ENCODE measurements at regions not wholly inside any gene's neighbourhood (a gene's known extent, or its start where the extent isn't known, plus 50 kb on each side); places are given as distances from the start of the nearest gene placed in this dataset.
"Not testable (repeated sequence)": the region's sequence is repeated elsewhere in the genome, so short reads cannot be mapped to it uniquely, and the experiment has no call there.

- no peaks in the 10 kb centered on the region for H3K9me3 Mint-ChIP-seq
- no peaks in the 10 kb centered on the region for H3K27me3 Mint-ChIP-seq (ENCODE audit: low read depth)
- no peak overlapping the region for H3K4me3 Mint-ChIP-seq
- H3K4me1 Mint-ChIP-seq (ENCODE audit: low read depth) = no peaks in the 10 kb centered on the region
- no peaks in the 10 kb centered on the region for H3K36me3 Mint-ChIP-seq (ENCODE audit: low read depth)
- no peak overlapping the region for H3K27ac Mint-ChIP-seq
- DNase-seq (ENCODE audit: low spot score) = no peak
Observed at GRCh38 chr2:226169751-226170581, 629.7 kb downstream of the IRS1 start.

- Mint-ChIP-seq H3K27ac (no peak overlapping the region), H3K9me3 (no peaks in the 10 kb centered on the region), H3K27me3 (ENCODE audit: low read depth) (no peaks in the 10 kb centered on the region), H3K4me3 (no peak overlapping the region), H3K4me1 (ENCODE audit: low read depth) (no peaks in the 10 kb centered on the region), H3K36me3 (ENCODE audit: low read depth) (no peaks in the 10 kb centered on the region)
- no peak for DNase-seq (ENCODE audit: low spot score)
Observed at GRCh38 chr2:226168496-226169160, 631.0 kb downstream of the IRS1 start.

- Mint-ChIP-seq H3K4me3 (no peak overlapping the region), H3K27me3 (ENCODE audit: low read depth) (no peaks in the 10 kb centered on the region), H3K4me1 (ENCODE audit: low read depth) (no peaks in the 10 kb centered on the region), H3K27ac (no peak overlapping the region), H3K36me3 (ENCODE audit: low read depth) (no peaks in the 10 kb centered on the region), H3K9me3 (no peaks in the 10 kb centered on the region)
- DNase-seq (ENCODE audit: low spot score) = no peak
Observed at GRCh38 chr2:226164512-226164911, 635.1 kb downstream of the IRS1 start.

DNA sequence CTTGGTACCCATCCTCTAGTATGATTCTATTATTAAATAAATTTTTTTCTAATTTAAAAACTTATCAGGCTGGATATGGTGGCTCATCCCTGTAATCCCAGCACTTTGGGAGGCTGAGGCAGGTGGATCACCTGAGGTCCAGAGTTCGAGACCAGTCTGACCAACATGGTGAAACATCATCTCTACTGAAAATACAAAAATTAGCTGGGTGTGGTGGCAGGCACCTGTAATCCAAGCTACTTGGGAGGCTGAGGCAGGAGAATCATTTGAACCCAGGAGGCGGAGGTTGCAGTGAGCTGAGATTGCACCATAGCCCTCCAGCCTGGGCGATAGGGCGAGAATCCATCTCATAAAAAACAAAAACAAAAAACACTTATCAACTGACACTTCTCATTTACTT lies 639.0 kb downstream of the IRS1 start:
- H3K4me1 Mint-ChIP-seq (ENCODE audit: low read depth); H3K36me3 Mint-ChIP-seq (ENCODE audit: low read depth); DNase-seq (ENCODE audit: low spot score); H3K9me3 Mint-ChIP-seq; H3K27ac Mint-ChIP-seq; H3K4me3 Mint-ChIP-seq; H3K27me3 Mint-ChIP-seq (ENCODE audit: low read depth): not testable (repeated sequence)

- Mint-ChIP-seq H3K4me3 (no peak overlapping the region), H3K27me3 (ENCODE audit: low read depth) (no peaks in the 10 kb centered on the region), H3K36me3 (ENCODE audit: low read depth) (no peaks in the 10 kb centered on the region), H3K27ac (no peak overlapping the region), H3K9me3 (no peaks in the 10 kb centered on the region), H3K4me1 (ENCODE audit: low read depth) (no peaks in the 10 kb centered on the region)
- no peak for DNase-seq (ENCODE audit: low spot score)
Observed at GRCh38 chr2:226159875-226160479, 639.6 kb downstream of the IRS1 start.

DNA sequence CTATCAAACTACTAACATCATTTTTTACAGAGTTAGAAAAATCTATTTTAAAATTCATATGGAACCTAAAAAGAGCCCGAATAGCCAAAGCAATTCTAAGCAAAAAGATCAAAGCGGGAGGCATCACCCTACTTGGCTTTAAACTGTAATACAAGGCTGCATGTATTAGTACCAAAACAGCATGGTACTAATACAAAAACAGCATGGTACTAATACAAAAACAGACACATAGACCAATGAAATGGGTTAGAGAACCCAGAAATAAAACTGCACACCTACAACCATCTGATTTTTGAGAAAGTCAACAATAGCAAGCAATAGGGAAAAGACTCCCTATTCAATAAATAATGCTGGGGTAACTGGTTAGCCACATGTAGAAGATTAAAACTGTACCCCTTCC lies 640.7 kb downstream of the IRS1 start:
- Mint-ChIP-seq H3K27me3 (ENCODE audit: low read depth) (no peaks in the 10 kb centered on the region), H3K9me3 (no peaks in the 10 kb centered on the region), H3K4me1 (ENCODE audit: low read depth) (no peaks in the 10 kb centered on the region), H3K4me3 (no peak overlapping the region), H3K36me3 (ENCODE audit: low read depth) (no peaks in the 10 kb centered on the region), H3K27ac (no peak overlapping the region)
- DNase-seq (ENCODE audit: low spot score) = no peak

DNA sequence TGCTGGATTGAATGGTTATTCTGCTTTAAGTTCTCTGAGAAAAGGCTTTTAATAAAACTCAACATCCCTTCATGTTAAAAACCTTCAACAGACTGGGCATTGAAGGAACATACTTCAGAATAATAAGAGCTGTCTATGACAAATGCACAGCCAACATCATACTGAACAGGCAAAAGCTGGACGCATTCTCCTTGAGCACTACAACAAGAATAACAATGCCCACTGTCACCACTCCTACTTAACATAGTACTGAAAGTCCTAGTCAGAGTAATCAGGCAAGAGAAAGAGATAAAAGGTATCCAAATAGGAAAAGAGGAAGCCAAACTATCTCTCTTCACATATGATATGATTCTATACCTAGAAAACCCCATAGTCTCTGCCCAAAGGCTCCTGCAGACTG lies 641.4 kb downstream of the IRS1 start:
- H3K4me1 Mint-ChIP-seq (ENCODE audit: low read depth) = no peaks in the 10 kb centered on the region

GRCh38 chr2:226155093-226155875 lies 644.3 kb downstream of the IRS1 start:
- Mint-ChIP-seq H3K4me1 (ENCODE audit: low read depth) (no peaks in the 10 kb centered on the region), H3K36me3 (ENCODE audit: low read depth) (no peaks in the 10 kb centered on the region)

More for the DNA sequence above, 641.4 kb downstream of the IRS1 start:
- Mint-ChIP-seq H3K4me3 (no peak overlapping the region), H3K9me3 (no peaks in the 10 kb centered on the region), H3K27me3 (ENCODE audit: low read depth) (no peaks in the 10 kb centered on the region), H3K36me3 (ENCODE audit: low read depth) (no peaks in the 10 kb centered on the region), H3K27ac (no peak overlapping the region)
- DNase-seq (ENCODE audit: low spot score) = no peak

DNA sequence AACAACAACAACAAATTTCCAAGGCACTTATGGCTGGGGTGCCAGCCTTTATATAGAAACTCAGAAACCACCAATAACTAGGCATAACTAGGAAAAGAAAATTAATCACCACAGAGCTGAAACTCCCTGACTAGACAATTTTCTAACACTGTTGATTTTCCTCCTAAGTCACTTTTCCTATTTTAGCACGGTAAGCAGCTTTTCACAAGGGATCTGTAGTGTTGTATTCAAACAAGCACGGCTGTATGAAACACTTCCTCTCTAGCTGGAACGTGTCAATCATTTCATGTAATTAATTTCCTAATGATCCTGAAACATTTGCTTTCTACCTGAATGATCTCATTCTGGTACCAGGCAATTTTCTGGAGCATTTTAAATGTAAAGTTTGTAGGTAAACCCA lies 645.0 kb downstream of the IRS1 start:
- no peaks in the 10 kb centered on the region for H3K36me3 Mint-ChIP-seq (ENCODE audit: low read depth)
- no peaks in the 10 kb centered on the region for H3K27me3 Mint-ChIP-seq (ENCODE audit: low read depth)
- no peak overlapping the region for H3K4me3 Mint-ChIP-seq
- no peaks in the 10 kb centered on the region for H3K4me1 Mint-ChIP-seq (ENCODE audit: low read depth)
- DNase-seq (ENCODE audit: low spot score) = no peak
- H3K27ac Mint-ChIP-seq = no peak overlapping the region
- no peaks in the 10 kb centered on the region for H3K9me3 Mint-ChIP-seq

More at GRCh38 chr2:226155093-226155875, 644.3 kb downstream of the IRS1 start:
- Mint-ChIP-seq H3K9me3 (no peaks in the 10 kb centered on the region), H3K27ac (no peak overlapping the region), H3K4me3 (no peak overlapping the region), H3K27me3 (ENCODE audit: low read depth) (no peaks in the 10 kb centered on the region)
- DNase-seq (ENCODE audit: low spot score) = no peak

DNA sequence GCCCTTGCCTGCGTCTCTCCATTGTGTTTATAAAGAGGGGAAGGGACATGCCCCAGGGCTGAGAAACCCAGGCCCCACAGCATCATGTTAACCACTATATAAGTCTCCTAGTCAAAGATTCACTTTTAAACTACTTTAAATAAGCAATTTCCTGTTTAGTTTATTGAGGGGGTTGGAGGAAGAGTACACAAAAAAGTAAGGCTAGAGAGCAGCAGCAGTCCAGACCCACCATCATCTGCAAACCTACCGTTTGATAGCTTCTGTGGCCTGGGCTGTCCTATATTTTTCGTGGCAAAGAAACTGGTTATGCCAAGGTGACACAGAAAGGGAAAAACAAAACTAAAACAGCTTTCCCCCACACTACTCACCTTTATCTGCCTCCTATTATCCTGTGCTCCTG lies 646.1 kb downstream of the IRS1 start:
- H3K36me3 Mint-ChIP-seq (ENCODE audit: low read depth) = no peaks in the 10 kb centered on the region
- no peak overlapping the region for H3K4me3 Mint-ChIP-seq

DNA sequence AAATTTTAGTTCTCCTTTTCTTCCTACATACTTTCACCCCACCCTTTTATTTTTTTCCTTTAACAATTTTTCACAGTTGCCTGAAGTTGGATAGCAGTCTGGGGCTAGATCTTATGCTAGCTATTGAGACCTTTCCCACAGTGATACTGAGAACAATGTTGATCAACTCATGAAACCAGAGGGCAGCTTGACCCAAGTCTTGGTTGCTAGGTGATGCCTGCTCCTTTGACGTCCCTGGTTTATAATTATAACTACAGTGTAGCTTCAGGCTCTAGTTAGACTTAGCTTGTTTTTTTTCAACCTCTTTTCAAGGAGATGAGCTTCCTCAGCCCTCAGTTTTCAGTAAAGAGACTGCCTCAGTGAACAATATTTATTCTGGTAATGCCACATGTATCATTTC lies 648.5 kb downstream of the IRS1 start:
- H3K27ac Mint-ChIP-seq = no peak overlapping the region
- H3K4me1 Mint-ChIP-seq (ENCODE audit: low read depth) = no peaks in the 10 kb centered on the region
- DNase-seq (ENCODE audit: low spot score) = no peak
- no peak overlapping the region for H3K4me3 Mint-ChIP-seq
- H3K36me3 Mint-ChIP-seq (ENCODE audit: low read depth) = no peaks in the 10 kb centered on the region
- H3K27me3 Mint-ChIP-seq (ENCODE audit: low read depth) = no peaks in the 10 kb centered on the region
- no peaks in the 10 kb centered on the region for H3K9me3 Mint-ChIP-seq

More for the DNA sequence above, 646.1 kb downstream of the IRS1 start:
- Mint-ChIP-seq H3K27me3 (ENCODE audit: low read depth) (no peaks in the 10 kb centered on the region), H3K4me1 (ENCODE audit: low read depth) (no peaks in the 10 kb centered on the region), H3K9me3 (no peaks in the 10 kb centered on the region), H3K27ac (no peak overlapping the region)
- DNase-seq (ENCODE audit: low spot score) = no peak

- DNase-seq (ENCODE audit: low spot score) = no peak
- Mint-ChIP-seq H3K27ac (no peak overlapping the region), H3K27me3 (ENCODE audit: low read depth) (no peaks in the 10 kb centered on the region), H3K36me3 (ENCODE audit: low read depth) (no peaks in the 10 kb centered on the region), H3K4me3 (no peak overlapping the region), H3K9me3 (no peaks in the 10 kb centered on the region), H3K4me1 (ENCODE audit: low read depth) (no peaks in the 10 kb centered on the region)
Observed at GRCh38 chr2:226143091-226143490, 656.5 kb downstream of the IRS1 start.

DNA sequence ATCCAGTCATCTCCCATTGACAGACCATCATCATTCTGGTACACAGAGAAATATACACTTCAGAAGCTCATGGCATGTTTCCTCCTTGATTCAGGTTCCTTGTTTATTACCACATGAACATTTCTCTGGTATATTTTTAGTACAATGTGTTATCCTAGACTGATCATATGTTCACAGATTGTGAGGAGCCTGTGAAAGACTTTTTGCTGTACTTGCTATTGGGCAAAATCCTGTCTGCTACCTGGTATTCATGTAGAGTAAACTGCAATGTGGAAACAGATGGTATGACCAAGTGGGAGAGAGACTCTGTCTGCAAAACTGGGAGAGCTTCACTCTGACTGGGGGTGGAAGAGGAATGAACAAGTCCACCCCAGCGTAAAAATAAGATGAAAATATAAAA lies 657.2 kb downstream of the IRS1 start:
- no peaks in the 10 kb centered on the region for H3K9me3 Mint-ChIP-seq
- no peaks in the 10 kb centered on the region for H3K36me3 Mint-ChIP-seq (ENCODE audit: low read depth)
- no peak for DNase-seq (ENCODE audit: low spot score)
- H3K4me3 Mint-ChIP-seq = no peak overlapping the region
- H3K27me3 Mint-ChIP-seq (ENCODE audit: low read depth) = no peaks in the 10 kb centered on the region
- H3K27ac Mint-ChIP-seq = no peak overlapping the region
- no peaks in the 10 kb centered on the region for H3K4me1 Mint-ChIP-seq (ENCODE audit: low read depth)

- no peak overlapping the region for H3K4me3 Mint-ChIP-seq
- H3K27me3 Mint-ChIP-seq (ENCODE audit: low read depth) = no peaks in the 10 kb centered on the region
- H3K9me3 Mint-ChIP-seq = no peaks in the 10 kb centered on the region
- H3K4me1 Mint-ChIP-seq (ENCODE audit: low read depth) = no peaks in the 10 kb centered on the region
- H3K27ac Mint-ChIP-seq = no peak overlapping the region
- no peak for DNase-seq (ENCODE audit: low spot score)
- no peaks in the 10 kb centered on the region for H3K36me3 Mint-ChIP-seq (ENCODE audit: low read depth)
Observed at GRCh38 chr2:226140594-226140993, 659.0 kb downstream of the IRS1 start.

Measured in T-helper 2 cell treated with Interferon-gamma antibody and Interleukin-4, amounts not matched to agents 5 μg/mL and 100 μg/mL, for 36 hours (primary cell).